Neural progenitor cell (in vitro differentiated cells): ENCODE measurements at regions not wholly inside any gene's neighbourhood (a gene's known extent, or its start where the extent isn't known, plus 50 kb on each side); places are given as distances from the start of the nearest gene placed in this dataset.
"Not testable (repeated sequence)": the region's sequence is repeated elsewhere in the genome, so short reads cannot be mapped to it uniquely, and the experiment has no call there.

Experiments used
- CTCF ChIP-seq: fragments of 200-600 bp; sonication (generic); IDR thresholded peaks from 2 replicates; pipeline ENCODE4 v1.5.1; 2017; ENCODE audit warnings: antibody characterized with exemption, mild to moderate bottlenecking
- EZH2 ChIP-seq: fragments of 200-600 bp; sonication (generic); IDR thresholded peaks from 2 replicates; pipeline ENCODE4 v1.6.1; 2017; ENCODE audit warnings: antibody characterized with exemption, mild to moderate bottlenecking, moderate library complexity
- EZH2phosphoT487 ChIP-seq: fragments of 200-600 bp; sonication (generic); IDR thresholded peaks from 2 replicates; pipeline ENCODE4 v1.6.1; 2017; ENCODE audit warnings: antibody characterized with exemption

- TF ChIP-seq CTCF, EZH2phosphoT487, EZH2: not testable (repeated sequence)
Observed at GRCh38 chr19:28997866-28998265, 215.1 kb downstream of the UQCRFS1 start.
